Keratinocyte (primary cell): ENCODE measurements at regions not wholly inside any gene's neighbourhood (a gene's known extent, or its start where the extent isn't known, plus 50 kb on each side); places are given as distances from the start of the nearest gene placed in this dataset.

Experiments
- DNase-seq: peaks from one replicate; pipeline ENCODE4 v3.0.0-alpha.2; 2011; ENCODE audit warnings: low read depth, missing footprints, low spot score
- FAIRE-seq: peaks from 2 replicates; lab custom pipeline; 2011; peaks lifted over from hg19 to GRCh38; lab: Jason Lieb, UNC
- H2AFZ ChIP-seq: 2 replicates; pipeline ENCODE4 v1.6.0; 2012; ENCODE audit warnings: low read length, control low read depth, inconsistent platforms; ENCODE audit not compliant: control insufficient read depth
- H3K27ac ChIP-seq: 2 replicates; pipeline ENCODE4 v1.5.1; 2011; ENCODE audit warnings: low read length; ENCODE audit not compliant: control insufficient read depth, insufficient read depth
- H3K27me3 ChIP-seq: 3 replicates; pipeline ENCODE4 v1.6.0; 2011; ENCODE audit warnings: low read length; ENCODE audit not compliant: control insufficient read depth, insufficient read depth; ENCODE audit errors: extremely low read depth
- H3K36me3 ChIP-seq, 2 experiments: 2 replicates in 1 of 2; 3 replicates in 1 of 2; pipeline ENCODE4 v1.5.1; 2011; ENCODE audit warnings: low read length in 2 of 2, mild to moderate bottlenecking in 1 of 2; ENCODE audit not compliant: control insufficient read depth in 2 of 2, insufficient read depth in 2 of 2; ENCODE audit errors: extremely low read depth in 1 of 2
- H3K4me1 ChIP-seq: 3 replicates; pipeline ENCODE4 v1.5.1; 2011; ENCODE audit warnings: low read length; ENCODE audit not compliant: control insufficient read depth, insufficient read depth; ENCODE audit errors: extremely low read depth
- H3K4me2 ChIP-seq: 3 replicates; pipeline ENCODE4 v1.6.0; 2011; ENCODE audit warnings: low read depth, low read length; ENCODE audit not compliant: control insufficient read depth, insufficient read depth; ENCODE audit errors: extremely low read depth
- H3K4me3 ChIP-seq, 3 experiments: fragments of 200-600 bp in 1 of 3; sonication (generic) in 1 of 3; 2 replicates in 2 of 3; 3 replicates in 1 of 3; pipeline ENCODE4 v1.5.1; 2011 to 2016; ENCODE audit warnings: low read length in 3 of 3, mild to moderate bottlenecking in 3 of 3, control low read depth in 2 of 3, inconsistent platforms in 1 of 3, low read depth in 1 of 3, mixed read lengths in 1 of 3, mixed run types in 1 of 3, moderate library complexity in 1 of 3; ENCODE audit not compliant: control insufficient read depth in 2 of 3, insufficient read depth in 2 of 3; ENCODE audit errors: extremely low read depth in 1 of 3
- H3K79me2 ChIP-seq: 2 replicates; pipeline ENCODE4 v1.6.0; 2012; ENCODE audit warnings: low read length; ENCODE audit not compliant: control insufficient read depth, insufficient read depth
- H3K9ac ChIP-seq: 3 replicates; pipeline ENCODE4 v1.6.0; 2011; ENCODE audit warnings: low read length; ENCODE audit not compliant: control insufficient read depth, insufficient read depth; ENCODE audit errors: extremely low read depth
- H3K9me1 ChIP-seq: 3 replicates; pipeline ENCODE4 v1.6.0; 2011; ENCODE audit warnings: low read length; ENCODE audit not compliant: control insufficient read depth, insufficient read depth; ENCODE audit errors: extremely low read depth
- H3K9me3 ChIP-seq: 2 replicates; pipeline ENCODE4 v1.5.1; 2012; ENCODE audit warnings: low read depth, low read length; ENCODE audit not compliant: control insufficient read depth
- H4K20me1 ChIP-seq: 3 replicates; pipeline ENCODE4 v1.6.0; 2011; ENCODE audit warnings: low read length; ENCODE audit not compliant: control insufficient read depth, insufficient read depth; ENCODE audit errors: extremely low read depth
- EZH2 ChIP-seq: IDR thresholded peaks from one replicate; pipeline ENCODE4 v1.6.1; 2012; ENCODE audit warnings: inconsistent platforms, mild to moderate bottlenecking, low read length, moderate library complexity
- dilution Hi-C: fragments of 300-500 bp; cut with MboI; formaldehyde crosslinking; loops from one replicate; pipeline ENCODE4 v1.7.0; 2020; ENCODE audit warnings: low sequenced_read_pairs; ENCODE audit not compliant: extremely low pct_ligation_motif_present
- TF ChIP-seq, protein P1 (sequence below), 3 experiments: IDR thresholded peaks in 1 of 3; conservative IDR thresholded peaks in 1 of 3; optimal IDR thresholded peaks in 1 of 3; 2 replicates in 2 of 3; 3 replicates in 1 of 3; pipeline versions ENCODE3 to v1.5.1; 2011; ENCODE audit warnings: low read length in 3 of 3, mild to moderate bottlenecking in 3 of 3, moderate library complexity in 2 of 3, control low read depth in 1 of 3, inconsistent platforms in 1 of 3; ENCODE audit not compliant: insufficient read depth in 2 of 3; ENCODE audit errors: extremely low read depth in 1 of 3

DNA sequence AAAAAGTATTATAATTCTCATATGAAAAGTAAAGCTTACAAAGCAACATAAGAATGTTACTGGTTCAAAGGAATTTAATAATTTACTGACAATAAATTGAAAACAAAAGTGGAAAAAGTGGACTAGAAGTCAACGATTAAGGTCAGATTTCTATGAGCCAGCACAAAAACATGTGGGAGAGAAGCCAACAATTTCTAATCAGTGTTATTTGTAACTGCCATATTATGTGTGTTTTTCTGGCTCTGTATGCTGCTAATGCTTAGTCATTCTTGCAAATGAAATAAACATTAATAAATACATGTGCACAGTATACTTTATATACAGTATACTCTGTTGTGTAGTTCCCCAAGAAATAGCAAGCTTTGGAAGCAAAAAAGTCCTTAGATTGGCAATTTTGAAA, 301.3 kb upstream of the RGPD4 start:
- H3K9ac ChIP-seq = no peak overlapping the region
- no peaks in the 10 kb centered on the region for H3K9me1 ChIP-seq
- no peak overlapping the region for H3K27ac ChIP-seq
- H4K20me1 ChIP-seq = no peaks in the 10 kb centered on the region
- no peaks in the 10 kb centered on the region for H3K9me3 ChIP-seq
- no peaks in the 10 kb centered on the region for H3K36me3 ChIP-seq
- no peaks in the 10 kb centered on the region for H3K4me1 ChIP-seq
- TF ChIP-seq, protein P1, sequence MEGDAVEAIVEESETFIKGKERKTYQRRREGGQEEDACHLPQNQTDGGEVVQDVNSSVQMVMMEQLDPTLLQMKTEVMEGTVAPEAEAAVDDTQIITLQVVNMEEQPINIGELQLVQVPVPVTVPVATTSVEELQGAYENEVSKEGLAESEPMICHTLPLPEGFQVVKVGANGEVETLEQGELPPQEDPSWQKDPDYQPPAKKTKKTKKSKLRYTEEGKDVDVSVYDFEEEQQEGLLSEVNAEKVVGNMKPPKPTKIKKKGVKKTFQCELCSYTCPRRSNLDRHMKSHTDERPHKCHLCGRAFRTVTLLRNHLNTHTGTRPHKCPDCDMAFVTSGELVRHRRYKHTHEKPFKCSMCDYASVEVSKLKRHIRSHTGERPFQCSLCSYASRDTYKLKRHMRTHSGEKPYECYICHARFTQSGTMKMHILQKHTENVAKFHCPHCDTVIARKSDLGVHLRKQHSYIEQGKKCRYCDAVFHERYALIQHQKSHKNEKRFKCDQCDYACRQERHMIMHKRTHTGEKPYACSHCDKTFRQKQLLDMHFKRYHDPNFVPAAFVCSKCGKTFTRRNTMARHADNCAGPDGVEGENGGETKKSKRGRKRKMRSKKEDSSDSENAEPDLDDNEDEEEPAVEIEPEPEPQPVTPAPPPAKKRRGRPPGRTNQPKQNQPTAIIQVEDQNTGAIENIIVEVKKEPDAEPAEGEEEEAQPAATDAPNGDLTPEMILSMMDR (optimal IDR thresholded peaks at IDR 0.05 in 1 of 3, IDR thresholded peaks at IDR 0.05 in 1 of 3, conservative IDR thresholded peaks at IDR 0.05 in 1 of 3; ENCODE audit: extremely low read depth in 1 of 3, insufficient read depth in 2 of 3, low read length in 3 of 3) = no peak
- TF ChIP-seq EZH2 = no peak
- H3K27me3 ChIP-seq = no peaks in the 10 kb centered on the region
- H3K4me2 ChIP-seq = no peak overlapping the region
- no peak for FAIRE-seq
- no peak overlapping the region for H2AFZ ChIP-seq
- no peak for DNase-seq
- no peak overlapping the region for H3K4me3 ChIP-seq
- no peaks in the 10 kb centered on the region for H3K79me2 ChIP-seq
- dilution Hi-C loops = no loop called here

DNA sequence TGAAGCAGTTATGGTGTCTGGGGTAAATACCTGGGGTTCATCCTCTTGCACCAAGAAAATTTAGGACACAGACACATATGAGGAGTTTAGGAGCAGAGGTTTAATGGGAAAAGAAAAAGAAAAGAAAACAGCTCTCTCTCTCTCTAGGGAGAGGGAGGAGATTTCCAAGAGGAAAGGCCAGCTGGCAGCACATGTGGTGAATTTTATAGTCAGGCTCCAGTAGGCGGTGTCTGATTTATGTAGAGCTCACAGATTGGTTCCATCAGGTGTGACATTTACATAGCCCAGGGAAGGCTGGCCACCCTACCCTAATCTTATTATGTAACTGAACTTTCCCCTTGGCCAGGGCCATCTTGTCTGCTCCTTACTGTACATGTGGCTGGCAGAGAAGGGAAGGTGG, 297.5 kb upstream of the RGPD4 start:
- Histone ChIP-seq H3K27me3 (no peaks in the 10 kb centered on the region), H3K36me3 (no peaks in the 10 kb centered on the region), H3K79me2 (no peaks in the 10 kb centered on the region), H3K9me3 (no peaks in the 10 kb centered on the region), H3K27ac (no peak overlapping the region), H3K4me1 (no peaks in the 10 kb centered on the region), H2AFZ (no peak overlapping the region), H3K9ac (no peak overlapping the region), H4K20me1 (no peaks in the 10 kb centered on the region), H3K4me3 (no peak overlapping the region), H3K4me2 (no peak overlapping the region), H3K9me1 (no peaks in the 10 kb centered on the region)
- FAIRE-seq (no peak), DNase-seq (no peak)
- no peak for TF ChIP-seq EZH2
- TF ChIP-seq, protein P1 (optimal IDR thresholded peaks at IDR 0.05 in 1 of 3, IDR thresholded peaks at IDR 0.05 in 1 of 3, conservative IDR thresholded peaks at IDR 0.05 in 1 of 3; ENCODE audit: extremely low read depth in 1 of 3, insufficient read depth in 2 of 3, low read length in 3 of 3) = no peak
- dilution Hi-C loops = no loop called here
